Germinal center (tissue), 1 donor: ENCODE measurements at regions not wholly inside any gene's neighbourhood (a gene's known extent, or its start where the extent isn't known, plus 50 kb on each side); places are given as distances from the start of the nearest gene placed in this dataset.

Experiments used
- DNase-seq: peaks from one replicate; pipeline ENCODE4 v3.0.0; 2012; ENCODE audit warnings: mixed read lengths, low spot score

DNA sequence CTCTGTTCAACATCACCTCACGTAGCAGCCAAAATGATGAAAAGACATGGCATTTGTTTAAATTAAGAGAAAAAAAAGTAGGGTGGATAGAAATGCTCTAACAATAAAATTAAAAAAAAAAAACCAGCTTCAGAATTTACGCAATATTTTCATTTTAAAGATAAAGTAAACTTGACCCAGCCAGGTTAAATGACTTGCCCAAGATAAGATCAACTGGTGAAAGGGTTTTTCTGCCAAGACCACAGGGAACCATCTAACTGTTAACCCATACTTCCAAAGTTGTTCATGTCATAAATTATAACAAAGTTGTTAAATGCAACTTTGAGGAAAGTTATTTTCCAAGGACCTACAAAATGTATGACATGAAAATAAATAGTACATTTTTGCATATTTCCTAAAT, 129.6 kb upstream of the SOX5 start:
- no peak for DNase-seq

DNA sequence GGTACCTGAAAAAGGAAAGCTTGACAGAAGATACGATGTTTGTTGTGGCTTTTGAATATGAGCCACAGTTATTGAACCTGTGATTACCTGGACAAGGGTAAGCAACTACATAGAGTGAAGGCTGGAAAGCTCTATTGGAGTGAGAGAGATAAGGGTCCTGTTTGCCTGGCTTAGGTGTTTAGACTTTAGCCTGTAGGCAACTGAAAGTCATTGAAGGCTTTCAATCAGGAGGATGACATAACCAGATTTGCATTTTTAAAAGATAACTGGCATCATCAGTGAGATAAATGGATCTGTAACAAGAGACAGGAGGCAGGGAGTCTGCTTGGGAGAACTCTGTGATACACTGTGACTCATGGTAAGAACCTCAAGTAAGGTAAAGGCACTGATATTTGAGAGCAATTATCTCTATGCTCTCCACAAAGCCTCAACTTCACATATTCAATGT, 128.9 kb upstream of the SOX5 start:
- no peak for DNase-seq

DNA sequence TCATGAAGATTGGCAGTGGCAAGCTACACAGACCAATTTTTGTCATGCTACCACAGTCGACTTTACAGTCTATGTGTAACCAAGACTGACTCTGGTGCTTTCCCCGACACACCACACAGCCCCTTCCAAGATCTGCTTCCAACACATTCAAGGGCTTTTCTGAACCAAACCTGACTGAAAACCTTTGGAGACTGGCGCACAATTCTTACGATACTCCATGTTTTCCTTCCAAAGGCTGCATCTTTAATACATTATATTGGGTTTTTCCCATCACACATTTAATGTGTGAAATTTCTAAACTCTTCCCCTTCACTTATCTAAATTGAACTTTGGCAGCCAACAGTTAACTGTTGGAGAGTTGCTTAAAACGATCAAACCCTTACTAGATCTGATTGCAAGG, 127.7 kb upstream of the SOX5 start:
- DNase-seq, result no peak

DNA sequence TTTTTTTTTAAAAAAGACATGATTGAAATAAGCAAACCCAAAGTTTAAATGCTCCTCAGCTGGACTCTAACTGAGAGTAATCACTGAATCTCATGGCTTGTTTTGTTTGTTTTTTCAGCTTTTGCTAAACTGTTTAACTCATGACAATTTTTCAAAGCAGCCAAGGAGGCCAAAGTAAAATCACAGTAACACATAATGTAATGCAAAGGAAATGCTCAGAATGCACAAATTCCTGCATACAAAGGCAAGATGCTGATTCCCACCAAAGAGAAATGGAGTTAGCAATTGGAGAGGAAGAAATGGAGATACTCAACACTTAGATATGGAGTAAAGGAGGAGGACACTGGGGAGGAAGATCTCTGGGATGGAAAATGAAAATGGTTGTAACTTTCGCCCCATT, 126.2 kb upstream of the SOX5 start:
- DNase-seq, result no peak

DNA sequence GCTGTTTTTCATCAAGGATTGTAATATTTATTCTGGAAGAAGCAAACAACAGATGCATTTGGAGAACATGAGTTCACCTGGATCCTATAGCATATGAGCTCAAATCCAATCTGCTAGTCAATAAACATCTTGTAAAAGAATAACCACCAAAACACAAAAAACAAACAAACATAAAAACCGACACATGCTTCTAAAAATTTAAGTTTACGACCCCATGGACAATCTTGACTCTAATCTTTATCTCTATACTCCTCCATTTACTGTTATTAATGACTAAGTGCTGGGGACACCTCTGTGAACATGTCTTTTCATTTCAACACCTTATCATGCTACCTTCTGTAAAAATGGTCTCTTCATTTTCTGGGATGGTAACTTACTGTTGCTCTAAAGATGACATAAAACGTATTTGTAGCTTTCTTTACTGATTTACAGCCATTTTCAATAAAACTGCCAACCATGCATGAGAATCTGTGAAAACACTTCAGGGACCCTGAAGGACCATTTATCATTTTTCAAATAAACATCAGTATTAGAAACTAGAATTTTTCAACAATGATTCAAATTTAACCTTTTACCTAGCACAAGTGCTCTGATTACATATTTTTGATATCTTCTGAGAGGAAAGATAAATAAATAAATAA, 123.8 kb upstream of the SOX5 start:
- no peak for DNase-seq

DNA sequence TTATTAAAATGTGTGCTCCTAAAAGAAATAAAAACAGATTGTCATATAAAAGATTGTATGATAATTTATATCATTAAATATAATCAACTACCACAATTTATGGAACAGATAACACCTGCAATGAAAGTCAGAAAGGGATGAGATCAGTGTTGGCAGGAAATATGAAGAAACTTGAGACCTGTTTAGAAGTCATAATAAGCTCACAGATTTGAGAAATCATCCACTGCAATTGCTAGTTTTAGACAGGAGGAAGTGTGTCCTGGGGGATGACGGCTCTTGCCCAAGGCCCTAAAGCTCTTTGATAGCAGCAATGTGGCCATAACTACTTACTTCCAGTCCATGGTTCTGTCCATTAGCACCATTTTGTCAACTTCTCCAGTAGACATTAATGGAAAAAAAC, 122.8 kb upstream of the SOX5 start:
- no peak for DNase-seq

DNA sequence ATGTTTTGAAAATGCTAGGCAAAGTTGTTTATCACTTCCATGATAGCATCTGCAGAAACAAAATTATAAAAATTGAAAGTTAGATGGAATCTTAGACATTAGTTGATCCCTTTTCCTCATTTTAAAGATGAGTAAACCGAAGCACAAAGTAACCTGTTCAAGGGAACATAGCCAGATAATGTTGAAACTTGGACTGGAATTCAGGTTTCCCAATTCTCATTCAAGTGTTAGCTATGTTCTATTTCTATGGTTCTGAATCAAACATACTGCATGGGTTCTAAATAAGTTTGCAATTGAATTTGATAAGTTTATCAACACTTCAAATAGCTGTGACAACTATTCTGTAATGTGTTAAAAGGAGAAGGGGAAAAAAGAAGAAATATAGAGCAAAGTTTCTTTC, 122.4 kb upstream of the SOX5 start:
- no peak for DNase-seq

DNA sequence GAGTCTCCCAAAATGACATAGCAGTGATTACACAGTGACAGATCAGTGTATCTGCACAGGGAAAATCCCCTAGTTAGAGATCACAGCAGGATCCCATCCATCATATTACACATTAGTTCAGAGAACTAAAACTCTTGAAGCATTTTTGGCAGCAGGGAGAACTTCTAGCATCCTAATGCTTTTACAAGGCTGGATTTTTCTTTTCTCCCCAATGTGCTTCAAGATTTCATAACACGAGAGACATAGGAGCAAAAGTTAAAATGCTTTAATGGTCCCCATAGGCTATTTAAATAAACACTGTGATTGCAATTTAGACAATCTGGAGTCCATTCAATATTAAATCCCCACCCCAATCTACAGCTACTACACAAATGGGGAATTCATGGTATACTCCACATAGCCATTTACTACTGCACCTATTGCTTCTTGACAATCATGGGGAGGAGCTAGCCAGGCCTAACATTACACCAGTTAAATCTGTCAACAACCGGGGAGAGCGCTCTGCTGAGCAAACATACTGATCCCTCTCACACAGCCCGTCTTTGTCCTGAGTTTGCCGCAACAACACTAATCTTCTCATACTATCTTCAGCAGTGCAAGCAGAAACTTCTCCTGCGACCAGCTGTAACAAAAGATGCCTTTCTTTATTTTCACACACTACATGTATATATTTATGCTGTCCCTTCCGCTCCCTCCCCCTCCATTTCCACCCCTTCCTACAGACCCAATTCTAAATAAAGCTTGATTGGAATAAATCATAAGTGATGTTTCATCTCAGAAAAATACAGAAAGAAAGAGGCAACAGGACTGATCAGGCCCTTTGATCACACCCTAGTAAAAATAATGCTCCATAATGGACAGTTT, 120.3 kb upstream of the SOX5 start:
- no peak for DNase-seq

DNA sequence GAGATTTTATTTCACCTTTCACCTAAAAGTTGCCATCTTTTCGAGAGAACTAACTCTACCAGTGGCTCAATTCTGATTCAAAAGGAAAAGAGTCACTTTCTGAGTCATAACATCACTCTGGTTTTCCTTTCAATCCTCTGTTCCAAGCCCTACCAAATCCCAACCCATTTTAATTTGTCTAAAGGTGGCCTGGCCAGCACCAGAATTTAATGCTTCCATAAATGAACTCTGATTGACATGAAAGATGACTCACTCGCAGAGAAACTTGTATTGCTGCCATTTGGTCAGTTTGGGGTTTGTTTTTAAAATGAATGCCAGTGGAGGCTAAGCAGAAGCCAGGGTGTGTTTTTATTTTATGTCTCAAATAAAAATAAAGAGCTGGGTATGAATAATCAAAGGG, 117.4 kb upstream of the SOX5 start:
- DNase-seq, result no peak

DNA sequence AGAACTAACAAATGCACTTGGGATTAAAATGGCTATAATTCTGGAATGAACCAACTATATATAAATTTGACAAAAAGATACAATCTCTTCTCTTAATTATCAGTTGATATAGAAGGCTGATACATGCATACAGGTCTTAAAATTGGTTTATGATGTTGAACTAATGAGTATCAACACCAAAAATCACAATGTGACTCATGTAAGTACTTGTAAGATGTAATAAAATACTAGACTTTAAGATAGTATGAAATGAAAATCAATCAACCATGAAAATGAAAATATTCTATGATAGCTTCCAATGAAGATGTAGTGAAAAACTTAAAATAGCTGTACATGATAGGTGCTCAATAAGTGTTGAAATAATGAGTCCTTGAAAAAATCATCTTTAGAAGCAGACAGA, 116.6 kb upstream of the SOX5 start:
- no peak for DNase-seq

DNA sequence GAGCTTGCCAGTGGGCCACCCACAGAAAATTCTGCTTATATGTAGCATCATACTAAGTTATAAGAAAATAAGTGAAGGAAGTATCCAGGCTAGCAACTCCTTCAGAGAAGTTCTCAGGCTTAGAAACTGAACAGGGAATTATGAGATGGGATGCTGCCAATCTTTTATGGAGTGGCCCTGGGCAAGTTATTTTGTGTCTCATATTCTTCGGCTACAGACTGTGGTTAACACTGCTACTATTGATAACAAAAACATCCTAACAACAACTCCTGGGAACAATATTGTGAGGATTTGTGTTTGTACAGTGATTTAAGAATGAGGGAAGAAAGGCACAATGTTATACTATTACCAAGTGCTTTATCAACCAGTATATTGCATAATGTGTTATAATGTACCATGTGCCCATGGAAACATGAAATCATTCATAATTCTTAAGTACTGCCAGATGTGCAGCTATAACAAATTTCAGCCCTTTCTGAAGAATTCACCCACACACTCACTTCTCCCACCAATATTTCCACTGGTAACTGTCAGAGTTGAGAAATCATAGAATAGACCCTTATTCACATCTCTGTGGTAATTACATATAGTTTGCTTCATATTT, 113.3 kb upstream of the SOX5 start:
- no peak for DNase-seq

DNA sequence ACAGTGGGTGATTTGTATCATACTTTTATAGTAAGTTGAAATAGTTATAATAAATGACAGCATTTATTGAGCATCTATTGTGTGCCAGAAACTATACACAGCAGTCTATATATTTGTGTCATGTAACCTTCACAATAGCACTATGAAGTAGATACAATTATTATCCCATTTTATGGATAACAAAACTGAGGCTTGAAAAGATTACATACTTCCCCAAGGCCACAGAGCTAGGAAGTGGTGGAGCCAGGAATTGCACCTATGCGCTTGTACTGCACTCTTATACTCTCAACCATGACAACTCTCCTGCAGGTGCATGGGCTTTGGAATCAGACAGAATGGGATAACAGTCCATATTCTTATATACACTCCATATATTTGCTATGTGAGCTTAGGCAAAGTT, 110.6 kb upstream of the SOX5 start:
- no peak for DNase-seq

DNA sequence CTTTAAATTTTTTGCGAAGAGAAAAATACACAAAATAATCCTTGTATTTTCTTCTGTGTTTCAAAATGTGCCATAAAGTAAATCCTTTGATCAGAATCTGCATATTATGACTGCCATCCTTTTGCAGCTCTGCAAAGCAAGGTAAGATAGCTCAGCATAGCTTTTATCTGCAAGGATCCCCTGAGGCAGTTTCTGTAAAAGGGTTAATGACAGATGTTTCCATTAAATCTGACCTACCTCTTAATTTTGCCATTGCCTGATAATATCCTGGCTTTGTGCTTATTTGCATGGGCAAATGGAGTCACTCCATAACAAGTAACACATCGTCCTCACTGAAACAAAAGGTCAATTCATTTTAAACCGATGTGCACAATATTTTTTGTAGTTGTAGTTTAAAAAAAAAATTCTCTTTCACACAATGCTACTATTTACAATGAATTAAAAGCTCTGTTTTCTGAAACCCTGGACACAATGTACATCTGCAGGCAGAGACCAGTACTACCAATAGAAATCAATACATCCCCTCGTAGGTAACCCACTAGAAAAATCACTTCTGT, 108.5 kb upstream of the SOX5 start:
- no peak for DNase-seq

DNA sequence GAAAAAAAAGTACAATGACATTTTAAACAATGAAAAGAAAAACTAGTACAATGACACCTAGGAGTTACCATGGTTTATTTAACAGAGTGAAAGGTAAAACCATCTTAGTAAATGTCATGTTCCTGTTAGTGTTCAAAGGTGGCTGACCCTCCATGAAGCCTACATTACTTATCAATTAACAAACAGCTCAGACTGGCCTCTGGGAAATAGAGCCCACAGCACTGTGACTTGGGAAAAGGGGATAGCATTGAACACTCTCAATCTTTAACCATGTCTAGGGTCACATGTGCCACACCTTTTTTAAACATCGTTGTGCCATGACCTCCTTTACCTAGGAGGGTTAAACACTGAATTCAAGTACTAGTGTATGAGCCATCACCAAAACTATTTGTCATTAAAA, 106.3 kb upstream of the SOX5 start:
- no peak for DNase-seq

DNA sequence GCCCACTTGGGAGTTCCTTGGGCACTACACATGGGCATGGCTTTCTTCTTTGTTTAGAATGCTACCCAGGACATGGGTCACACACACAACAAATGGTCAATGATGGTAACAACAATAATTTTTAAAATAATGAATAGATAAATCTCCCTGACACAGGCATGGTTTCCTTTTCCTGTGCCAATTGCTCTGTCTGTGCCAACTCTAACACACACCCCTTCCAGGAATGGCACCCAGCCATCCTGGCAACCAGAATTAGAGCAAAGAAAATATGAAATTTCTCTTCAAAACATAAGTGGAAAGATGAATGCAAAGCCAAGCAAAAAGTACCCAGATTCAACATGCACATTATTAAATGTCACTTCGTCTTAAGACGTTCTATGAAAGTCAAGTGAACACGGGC, 104.9 kb upstream of the SOX5 start:
- DNase-seq, result no peak

DNA sequence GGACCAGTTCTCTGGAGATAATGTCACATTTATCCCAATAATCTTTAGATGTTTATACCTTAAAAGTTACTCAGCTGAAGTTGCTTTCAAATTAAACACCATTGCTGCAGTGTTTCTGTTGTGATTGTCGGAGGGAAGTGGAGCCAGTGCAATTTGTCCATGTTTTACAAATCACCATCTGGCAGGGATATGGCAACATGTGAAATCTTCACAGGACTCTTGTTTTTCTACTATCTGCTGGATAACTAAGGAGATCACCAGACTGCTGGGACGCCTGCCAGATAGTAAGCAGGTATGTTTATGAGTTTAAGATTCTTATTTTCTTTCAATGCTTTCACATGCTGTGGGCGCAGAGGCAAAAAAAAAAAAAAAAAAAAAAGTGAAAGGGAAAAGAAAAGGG, 100.3 kb upstream of the SOX5 start:
- DNase-seq, result no peak

DNA sequence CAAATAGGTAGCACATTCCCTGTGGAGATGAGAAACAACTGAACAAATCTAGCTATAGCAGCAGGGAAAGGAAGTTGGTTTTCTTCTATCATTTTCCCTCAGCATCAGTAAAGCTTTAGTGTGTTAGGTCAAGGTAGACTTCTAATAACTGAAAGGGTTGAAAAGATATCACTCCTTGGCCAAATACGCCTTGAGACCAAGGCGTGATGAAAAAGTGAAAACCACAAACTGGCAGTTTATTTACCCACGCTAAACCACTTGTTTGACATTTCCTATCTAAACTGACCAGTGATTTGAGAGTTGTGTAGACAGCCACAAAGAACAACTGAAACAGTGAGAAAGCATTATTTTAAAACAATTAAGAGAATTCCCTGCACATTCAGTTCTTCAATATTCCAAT, 99.6 kb upstream of the SOX5 start:
- DNase-seq, result no peak

DNA sequence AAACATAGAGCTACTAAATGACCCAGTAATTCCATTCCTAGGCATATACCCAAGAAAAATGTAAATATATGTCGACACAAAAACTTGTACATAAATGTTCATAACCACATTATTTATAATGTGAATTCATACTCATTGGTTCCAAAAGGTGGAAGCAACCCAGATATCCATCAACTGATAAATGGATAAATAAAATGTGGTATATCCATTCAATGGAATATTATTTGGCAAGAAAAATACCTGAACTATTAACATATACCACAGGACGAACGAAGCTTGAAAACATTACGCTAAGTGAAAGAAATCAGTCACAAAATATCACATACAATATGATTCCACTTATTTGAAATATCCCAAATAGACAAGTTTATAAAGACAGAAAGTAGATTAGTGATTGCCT, 99.0 kb upstream of the SOX5 start:
- no peak for DNase-seq

DNA sequence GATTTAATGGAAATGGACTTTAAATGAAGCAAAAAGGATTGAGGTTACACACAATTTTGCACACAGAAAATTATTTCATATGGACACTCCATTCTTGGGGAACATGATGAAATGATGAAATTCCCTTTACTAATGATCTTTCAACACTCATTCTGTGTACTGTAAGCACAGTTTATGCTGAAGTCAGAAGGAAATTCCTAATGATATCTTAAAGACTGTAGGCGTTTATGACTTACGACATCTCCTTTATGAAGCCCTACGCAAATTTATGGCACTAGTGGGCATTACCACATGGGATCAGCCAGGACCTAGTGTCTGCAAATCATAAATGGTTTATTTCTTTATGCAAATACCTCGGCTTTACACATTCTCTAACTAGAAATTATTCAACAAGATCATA, 97.9 kb upstream of the SOX5 start:
- no peak for DNase-seq

DNA sequence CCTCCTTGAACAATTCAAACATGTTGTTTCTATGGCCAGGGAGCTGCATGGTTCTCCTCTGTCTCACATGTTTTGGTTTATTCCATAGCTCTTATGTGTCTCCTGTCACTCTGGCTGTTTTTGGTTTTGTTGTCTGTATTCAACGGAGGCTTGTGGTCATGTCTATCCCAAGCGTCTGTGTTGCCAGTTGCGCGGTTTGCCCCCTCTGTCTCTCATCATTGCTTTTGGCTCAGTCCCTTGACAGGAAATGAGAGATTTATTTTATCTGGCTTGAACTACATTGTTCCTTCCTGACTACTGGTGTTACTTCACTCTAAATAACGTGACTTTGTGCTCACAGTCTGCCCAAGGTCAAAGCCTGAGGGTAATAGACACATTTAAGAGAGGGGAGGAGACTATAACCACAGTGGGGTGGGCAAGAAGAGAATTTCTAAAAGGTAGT, 96.4 kb upstream of the SOX5 start:
- no peak for DNase-seq

DNA sequence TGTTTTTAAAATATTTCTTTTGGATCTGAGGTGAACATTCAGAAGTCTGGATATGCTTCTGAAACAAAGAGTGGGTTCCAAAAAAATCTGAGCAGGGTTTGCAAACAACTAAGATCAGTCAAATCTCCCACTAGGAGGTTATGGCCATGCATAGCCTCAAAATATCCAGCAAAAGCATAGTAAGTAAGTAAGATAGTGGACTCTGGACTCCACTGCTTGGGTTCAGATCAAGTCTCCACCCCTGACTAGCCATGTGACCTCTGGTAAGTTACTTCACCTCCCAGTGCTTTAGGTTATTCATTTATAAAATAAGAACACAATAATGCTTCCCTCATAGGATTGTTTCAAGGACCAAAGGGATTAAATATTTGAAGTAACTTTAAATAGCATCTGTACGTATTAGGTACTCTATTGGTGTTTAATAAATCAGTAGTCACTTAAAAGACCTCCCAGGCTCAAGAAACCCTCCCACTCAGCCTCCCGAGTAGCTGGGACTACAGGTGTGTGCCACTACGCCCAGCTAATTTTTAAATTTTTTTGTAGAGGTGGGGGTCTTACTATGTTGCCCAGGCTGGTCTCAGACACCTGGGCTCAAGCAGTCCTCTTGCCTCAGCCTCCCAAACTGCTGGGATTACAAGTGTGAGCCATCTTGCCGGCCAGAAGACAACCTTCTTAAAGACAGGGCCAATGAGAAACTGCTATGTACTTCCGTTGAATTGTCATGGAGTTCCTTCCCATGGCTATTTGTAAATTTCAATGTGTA, 95.7 kb upstream of the SOX5 start:
- DNase-seq, result no peak

DNA sequence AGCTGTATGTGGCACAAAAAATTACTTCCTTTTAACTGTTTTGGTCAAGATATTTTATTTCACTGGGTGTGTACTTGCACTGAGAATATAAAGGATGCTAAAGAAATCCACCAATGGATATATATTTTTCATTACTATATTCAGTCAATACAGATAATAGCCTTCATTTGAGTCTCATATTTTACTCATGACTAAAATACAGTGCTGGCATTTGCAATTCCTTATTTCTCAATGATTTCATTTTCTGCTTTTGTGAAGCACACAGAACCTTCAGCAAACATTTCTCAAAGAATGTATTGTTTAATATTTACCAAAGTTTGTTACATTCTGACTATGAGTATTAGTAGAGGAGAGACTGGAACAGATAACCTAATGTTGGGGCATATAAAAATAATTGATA, 93.2 kb upstream of the SOX5 start:
- no peak for DNase-seq
